ENCODE measurements at regions not wholly inside any gene's neighbourhood (a gene's known extent, or its start where the extent isn't known, plus 50 kb on each side); places are given as distances from the start of the nearest gene placed in this dataset.
"Not testable (repeated sequence)": the region's sequence is repeated elsewhere in the genome, so short reads cannot be mapped to it uniquely, and the experiment has no call there.

DNA sequence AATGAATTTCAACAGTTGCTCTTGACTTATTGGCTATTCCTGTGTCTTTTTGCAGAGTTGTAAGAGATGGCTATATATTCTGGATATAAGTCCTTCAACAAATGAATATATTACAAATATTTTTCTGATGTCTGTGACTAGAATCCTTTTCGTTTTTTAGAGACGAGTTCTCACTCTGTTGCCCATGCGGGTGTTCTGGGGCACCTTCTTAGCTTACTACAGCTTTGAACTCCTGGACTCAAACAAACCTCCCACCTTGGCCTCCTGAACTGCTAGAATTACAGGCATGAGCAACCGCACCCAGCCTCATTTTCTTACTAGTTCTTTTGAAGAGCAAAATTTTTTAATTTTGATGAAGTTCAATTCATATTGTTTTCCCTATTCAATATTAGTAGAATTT, 287.8 kb downstream of the LIG4 start:
- DNase-seq (ENCODE audit: low read depth in 1 of 2, low spot score in 1 of 2): no peak

GRCh38 chr13:107926515-107926914, 288.8 kb downstream of the LIG4 start:
- not testable (repeated sequence) for DNase-seq (ENCODE audit: low read depth in 1 of 2, low spot score in 1 of 2)

DNA sequence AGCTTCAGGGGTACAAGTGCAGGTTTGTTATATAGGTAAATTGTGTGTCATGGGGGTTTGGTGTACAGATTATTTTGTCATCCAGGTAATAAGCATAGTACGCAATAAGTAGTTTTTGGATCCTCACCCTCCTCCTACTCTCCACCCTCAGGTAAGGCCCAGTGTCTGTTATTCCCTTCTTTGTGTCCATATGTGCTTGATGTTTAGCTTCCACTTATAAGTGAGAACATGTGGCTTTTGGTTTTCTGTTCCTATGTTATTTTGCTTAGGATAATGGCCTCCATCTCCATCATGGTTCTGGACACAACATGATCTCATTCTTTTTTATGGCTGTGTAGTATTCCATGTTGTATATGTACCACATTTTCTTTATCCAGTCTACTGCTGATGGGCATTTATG, 298.4 kb downstream of the LIG4 start:
- DNase-seq (ENCODE audit: low read depth in 1 of 2, low spot score in 1 of 2): not testable (repeated sequence)

DNA sequence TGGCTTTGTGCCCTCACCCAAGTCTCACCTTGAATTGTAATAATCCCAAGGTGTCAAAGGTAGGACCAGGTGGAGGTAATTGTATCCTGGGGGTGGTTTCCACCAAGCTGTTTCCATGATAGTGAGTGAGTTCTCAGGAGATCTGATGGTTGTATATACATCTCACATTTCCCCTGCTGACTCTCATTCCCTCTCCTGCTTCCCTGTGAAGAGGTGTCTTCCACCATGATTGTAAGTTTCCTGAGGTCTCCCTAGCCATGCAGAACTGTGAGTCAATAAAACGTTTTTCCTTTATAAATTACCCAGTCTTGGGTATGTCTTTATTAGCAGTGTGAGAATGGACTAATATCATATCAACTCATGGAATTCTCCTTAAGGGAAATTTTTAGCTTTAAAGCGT, 302.6 kb downstream of the LIG4 start:
- DNase-seq (ENCODE audit: low read depth in 1 of 2, low spot score in 1 of 2): no peak

- DNase-seq (ENCODE audit: low read depth in 1 of 2, low spot score in 1 of 2): no peak
Observed at GRCh38 chr13:107907065-107907805, 308.1 kb downstream of the LIG4 start.

DNA sequence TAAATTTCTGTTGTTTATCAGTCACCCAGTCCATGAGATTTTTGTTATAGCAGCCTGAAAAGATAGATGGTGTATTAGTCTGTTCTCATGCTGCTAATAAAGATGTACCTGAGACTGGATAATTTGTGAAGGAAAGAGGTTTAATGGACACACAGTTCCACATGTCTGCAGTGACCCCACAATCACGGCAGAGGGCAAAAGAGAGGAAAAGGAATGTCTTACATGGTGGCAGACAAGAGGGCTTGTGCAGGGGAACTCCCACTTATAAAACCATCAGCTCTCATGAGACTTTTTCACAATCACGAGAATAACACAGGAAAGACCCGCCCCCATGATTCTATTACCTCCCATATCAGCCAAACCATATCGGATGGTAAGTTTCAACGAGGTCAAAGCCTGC, 309.2 kb downstream of the LIG4 start:
- DNase-seq (ENCODE audit: low read depth in 1 of 2, low spot score in 1 of 2): no peak

DNA sequence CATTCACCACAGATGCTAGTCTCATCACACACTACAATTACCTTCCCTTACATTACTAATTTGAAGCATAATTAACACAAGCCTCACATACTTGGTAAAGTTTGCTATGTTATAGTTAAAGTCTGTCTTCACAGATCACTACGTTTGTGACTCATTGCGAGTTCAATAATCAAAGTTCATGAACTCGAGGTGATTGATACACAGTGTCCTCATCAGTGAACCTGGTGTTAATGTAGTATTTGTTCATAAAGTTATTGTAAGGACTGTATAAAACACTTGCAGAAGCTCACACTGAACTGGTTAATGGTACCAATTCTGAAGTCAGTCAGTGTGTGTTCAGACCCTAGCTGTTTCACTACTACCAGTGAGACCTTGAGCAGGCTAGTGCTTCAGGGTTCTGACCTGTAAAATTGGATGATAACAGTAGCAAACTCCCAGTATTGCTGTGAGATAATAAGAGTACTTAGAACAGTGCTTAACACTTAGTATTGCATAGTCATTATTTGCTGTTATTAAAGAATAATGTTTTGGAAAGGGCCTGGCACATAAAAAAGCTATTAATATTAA, 313.3 kb downstream of the LIG4 start:
- no peak for DNase-seq (ENCODE audit: low read depth in 1 of 2, low spot score in 1 of 2)

- DNase-seq (ENCODE audit: low read depth in 1 of 2, low spot score in 1 of 2): no peak
Observed at GRCh38 chr13:107901230-107901629, 314.1 kb downstream of the LIG4 start.

DNA sequence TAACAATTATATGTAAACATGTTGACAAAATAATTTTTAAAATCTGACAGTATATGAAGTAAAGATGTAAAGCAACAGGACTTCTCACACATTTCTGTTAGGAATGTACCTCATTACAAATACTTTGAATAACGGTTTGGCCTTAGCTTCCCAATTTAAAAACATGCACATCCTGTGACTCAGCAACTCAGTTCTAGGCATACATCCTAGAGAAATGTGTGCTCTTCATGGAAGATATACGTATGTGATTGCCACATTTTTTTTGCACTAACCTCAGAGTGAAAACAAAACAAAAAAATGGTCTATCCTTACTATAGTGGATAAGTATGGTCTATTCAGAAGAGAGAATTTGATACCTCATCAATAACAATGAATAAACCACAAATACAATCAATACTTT, 314.6 kb downstream of the LIG4 start:
- DNase-seq (ENCODE audit: low read depth in 1 of 2, low spot score in 1 of 2): no peak

- DNase-seq (ENCODE audit: low read depth in 1 of 2, low spot score in 1 of 2): no peak
Observed at GRCh38 chr13:107886118-107886517, 329.2 kb downstream of the LIG4 start.

- no peak for DNase-seq (ENCODE audit: low read depth in 1 of 2, low spot score in 1 of 2)
Observed at GRCh38 chr13:107884564-107884963, 330.8 kb downstream of the LIG4 start.

DNA sequence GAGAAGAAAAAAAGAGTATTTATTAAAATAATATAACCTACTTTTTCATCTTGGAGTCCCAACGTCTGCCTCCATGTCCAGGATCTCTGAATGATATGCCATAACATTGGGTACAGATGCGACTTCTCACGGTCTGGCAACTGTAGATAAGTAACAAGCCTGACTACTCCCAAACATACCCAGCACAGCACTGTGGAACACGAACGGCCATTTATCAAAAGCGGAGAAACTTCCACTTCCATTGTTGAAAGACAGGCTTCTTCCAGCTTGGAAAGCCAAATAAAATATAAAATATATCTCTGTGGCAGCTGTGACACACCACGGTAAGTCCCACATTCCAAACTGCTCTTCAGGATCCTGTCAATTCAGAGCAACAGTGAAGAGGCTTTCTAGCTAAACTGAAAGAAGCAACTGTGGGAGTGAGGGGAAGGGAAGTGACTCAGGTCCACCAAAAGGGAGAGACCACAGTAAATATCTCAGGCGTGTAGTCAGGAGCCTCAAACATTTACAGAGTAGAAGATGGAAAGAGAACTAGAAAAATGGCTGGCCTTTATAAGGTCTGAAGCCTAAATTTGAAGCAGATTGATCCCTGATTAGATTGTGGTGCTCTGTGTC, 331.7 kb downstream of the LIG4 start:
- DNase-seq (ENCODE audit: low read depth in 1 of 2, low spot score in 1 of 2): no peak

DNA sequence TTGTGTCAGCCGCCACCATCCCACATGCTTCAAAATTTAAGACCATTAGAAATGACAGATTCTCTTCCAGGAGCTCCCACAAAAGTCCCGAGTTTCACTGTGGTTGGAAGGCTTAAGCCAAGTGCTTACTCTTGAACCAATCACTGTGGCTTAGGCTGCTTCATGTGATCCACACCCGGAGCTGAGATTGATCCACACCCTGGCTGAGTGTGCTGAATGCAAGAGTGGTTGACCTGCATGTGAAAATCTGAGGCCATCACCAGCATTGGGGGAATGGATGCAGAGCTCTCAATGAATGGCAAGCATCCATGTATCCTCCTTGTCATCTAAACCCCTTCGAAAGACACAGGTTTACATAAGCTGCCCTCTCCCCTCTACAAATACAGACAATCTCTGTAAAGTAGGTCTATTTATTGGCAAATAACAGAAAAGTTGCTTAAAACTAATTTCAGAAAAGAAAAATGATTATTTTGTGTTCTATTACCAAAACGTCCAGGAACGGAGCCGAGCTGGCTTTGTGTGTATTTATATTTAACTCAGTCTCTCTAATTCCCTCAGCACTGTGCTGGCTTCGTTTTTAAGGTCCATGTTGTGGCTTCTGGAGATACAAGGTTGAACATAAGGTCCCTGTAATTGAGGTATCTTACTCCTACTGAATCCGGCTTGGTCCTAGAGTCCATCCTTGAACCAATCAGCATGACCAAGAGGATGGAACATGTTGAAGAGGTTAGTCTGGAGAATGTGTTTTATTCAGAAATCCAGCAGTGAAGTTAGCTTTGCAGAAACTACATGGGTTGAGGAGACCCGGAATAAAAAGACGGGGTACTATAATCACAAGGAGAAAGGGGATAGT, 332.4 kb downstream of the LIG4 start:
- no peak for DNase-seq (ENCODE audit: low read depth in 1 of 2, low spot score in 1 of 2)

GRCh38 chr13:107881362-107881761, 334.0 kb downstream of the LIG4 start:
- DNase-seq (ENCODE audit: low read depth in 1 of 2, low spot score in 1 of 2): no peak

DNA sequence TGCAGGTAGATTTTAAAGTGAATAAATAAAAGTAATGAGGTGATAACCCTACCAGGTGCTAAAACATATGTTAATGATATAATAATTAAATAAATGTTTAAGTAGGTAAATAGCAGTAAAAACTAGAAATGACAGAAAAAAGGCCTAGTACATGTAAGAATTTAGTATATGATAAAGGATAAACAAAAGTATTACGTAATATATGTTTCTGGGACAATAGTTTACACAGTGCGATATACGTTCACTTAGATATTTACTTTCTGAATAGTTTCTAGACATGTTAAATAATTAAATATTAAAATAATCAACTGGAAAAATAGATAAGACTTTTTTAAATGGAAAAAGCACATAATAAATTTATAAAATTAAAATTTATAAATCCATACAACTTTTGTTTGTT, 340.9 kb downstream of the LIG4 start:
- no peak for DNase-seq (ENCODE audit: low read depth in 1 of 2, low spot score in 1 of 2)

DNA sequence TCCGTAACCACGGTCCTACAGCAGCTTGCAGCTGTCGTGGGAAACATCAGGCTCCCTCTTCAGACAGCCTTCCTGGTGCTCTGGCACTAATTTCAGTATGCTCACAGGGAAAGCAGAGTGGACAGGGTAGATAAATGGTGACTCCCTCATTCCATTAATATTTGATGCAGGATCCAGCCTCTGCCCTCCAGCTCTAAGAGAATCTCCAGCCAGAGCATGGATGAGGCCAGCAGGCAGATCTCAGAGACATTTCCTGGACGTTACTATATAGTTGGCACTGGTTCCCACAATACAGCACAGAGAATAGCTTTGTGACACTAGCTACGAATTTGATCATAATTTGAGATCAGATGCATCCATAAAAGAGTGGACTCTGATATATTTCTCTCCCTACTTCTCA, 341.4 kb downstream of the LIG4 start:
- no peak for DNase-seq (ENCODE audit: low read depth in 1 of 2, low spot score in 1 of 2)

DNA sequence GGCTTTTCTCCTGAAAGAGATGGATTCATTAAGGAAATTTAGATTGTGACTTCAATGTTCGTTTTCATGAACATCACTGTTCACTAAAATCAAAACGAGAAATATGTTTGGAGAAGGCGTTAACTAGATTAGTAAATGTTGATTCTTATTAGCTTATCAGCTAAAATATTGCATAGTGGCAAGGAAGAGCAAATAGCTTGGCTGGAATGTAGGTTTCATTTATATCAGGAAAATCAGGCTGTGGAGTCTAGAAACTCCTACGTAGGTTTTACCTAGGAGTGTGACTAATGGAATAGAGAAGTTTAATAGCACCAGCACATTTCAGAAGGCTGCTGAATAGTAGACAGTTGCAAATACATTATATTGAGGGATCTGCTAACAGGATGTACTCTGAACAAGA, 344.9 kb downstream of the LIG4 start:
- no peak for DNase-seq (ENCODE audit: low read depth in 1 of 2, low spot score in 1 of 2)

- DNase-seq (ENCODE audit: low read depth in 1 of 2, low spot score in 1 of 2): no peak
Observed at GRCh38 chr13:107867701-107868661, 347.4 kb downstream of the LIG4 start.

DNA sequence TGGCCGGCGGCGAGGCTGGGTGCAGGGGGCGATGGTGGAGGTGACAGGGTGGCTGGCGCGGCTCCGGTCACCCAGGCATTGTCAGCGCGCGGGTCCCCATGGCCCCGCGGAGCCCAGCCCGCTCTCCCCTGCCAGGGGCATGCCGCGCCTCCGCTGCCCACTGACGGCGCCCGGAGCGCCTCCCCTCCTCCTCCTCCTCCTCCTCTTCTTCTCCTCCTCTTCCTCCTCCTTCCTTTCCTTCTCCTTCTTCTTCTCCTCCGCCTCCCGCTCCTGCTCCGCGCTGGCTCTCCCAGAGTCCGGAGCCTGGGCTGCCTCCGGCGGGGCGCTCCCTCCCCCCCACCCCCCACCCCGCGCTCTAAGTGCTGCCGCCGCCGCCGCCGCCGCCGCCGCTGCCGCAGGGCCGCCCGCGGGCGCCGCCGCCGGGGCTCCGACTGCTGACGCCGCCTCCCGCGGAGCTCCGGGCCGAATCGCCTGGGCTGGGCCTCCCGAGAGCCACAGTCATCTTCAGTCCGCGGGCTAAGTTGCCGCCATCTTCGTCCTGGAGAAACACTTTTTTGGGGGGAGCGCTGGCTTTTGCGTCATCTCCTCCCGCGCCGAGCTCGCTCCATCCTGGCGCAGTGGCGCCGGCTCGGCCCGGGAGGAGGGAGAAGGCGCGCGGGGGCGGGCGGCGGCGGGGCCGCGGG, 348.3 kb downstream of the LIG4 start:
- DNase-seq (ENCODE audit: low read depth in 1 of 2, low spot score in 1 of 2): no peak
